DOHH2 (cell line): ENCODE measurements at regions not wholly inside any gene's neighbourhood (a gene's known extent, or its start where the extent isn't known, plus 50 kb on each side); places are given as distances from the start of the nearest gene placed in this dataset.

Experiments used
- EZH2phosphoT487 ChIP-seq: fragments of 200-600 bp; sonication (generic); IDR thresholded peaks from 2 replicates; pipeline ENCODE4 v1.6.1; 2017; ENCODE audit warnings: borderline replicate concordance, mild to moderate bottlenecking, antibody characterized with exemption, low read length, moderate library complexity, mixed read lengths
- TF ChIP-seq, protein P1 (sequence below): fragments of 200-600 bp; sonication (generic); IDR thresholded peaks from one replicate; pipeline ENCODE4 v1.5.1; 2014; ENCODE audit warnings: antibody characterized with exemption, mild to moderate bottlenecking, low read depth, low read length; ENCODE audit not compliant: poor library complexity, severe bottlenecking

GRCh38 chr2:59858540-59858939 is 694.9 kb downstream of the BCL11A start:
- TF ChIP-seq EZH2phosphoT487 = no peak
- TF ChIP-seq, protein P1, sequence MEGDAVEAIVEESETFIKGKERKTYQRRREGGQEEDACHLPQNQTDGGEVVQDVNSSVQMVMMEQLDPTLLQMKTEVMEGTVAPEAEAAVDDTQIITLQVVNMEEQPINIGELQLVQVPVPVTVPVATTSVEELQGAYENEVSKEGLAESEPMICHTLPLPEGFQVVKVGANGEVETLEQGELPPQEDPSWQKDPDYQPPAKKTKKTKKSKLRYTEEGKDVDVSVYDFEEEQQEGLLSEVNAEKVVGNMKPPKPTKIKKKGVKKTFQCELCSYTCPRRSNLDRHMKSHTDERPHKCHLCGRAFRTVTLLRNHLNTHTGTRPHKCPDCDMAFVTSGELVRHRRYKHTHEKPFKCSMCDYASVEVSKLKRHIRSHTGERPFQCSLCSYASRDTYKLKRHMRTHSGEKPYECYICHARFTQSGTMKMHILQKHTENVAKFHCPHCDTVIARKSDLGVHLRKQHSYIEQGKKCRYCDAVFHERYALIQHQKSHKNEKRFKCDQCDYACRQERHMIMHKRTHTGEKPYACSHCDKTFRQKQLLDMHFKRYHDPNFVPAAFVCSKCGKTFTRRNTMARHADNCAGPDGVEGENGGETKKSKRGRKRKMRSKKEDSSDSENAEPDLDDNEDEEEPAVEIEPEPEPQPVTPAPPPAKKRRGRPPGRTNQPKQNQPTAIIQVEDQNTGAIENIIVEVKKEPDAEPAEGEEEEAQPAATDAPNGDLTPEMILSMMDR = no peak
